ENCODE measurements at regions not wholly inside any gene's neighbourhood (a gene's known extent, or its start where the extent isn't known, plus 50 kb on each side); places are given as distances from the start of the nearest gene placed in this dataset.

DNA sequence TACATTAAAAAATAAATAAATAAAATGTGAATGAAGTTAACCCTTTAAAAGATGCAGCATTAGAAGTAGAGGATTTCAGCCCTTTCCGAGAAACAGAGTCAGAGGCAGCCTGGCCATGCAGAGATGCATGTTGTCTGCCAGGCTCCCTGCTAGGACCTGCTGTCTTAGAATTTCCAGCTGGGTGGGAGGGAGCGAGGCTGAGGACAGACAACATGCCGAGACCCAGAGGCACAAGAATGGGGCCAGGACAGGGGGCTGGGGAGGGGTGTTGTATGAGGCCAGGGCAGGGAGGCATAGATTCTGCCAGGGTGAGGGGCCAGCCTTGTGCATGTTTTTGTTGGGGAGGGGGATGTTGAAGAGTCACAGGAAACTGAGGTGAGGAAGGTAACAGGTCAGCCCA is 68.6 kb upstream of the NEURL1B start:
- Histone ChIP-seq H3K36me3 (no peaks in the 10 kb centered on the region), H3K9me3 (no peaks in the 10 kb centered on the region), H3K4me1 (peaks cover 0 to 16% (median 7%) of the 10 kb centered on the region in 4 donors), H3K4me3 (no peak overlapping the region), H3K27ac (no peak overlapping the region), H3K27me3 (no peaks in the 10 kb centered on the region)
- no peak for TF ChIP-seq CTCF (IDR thresholded peaks at IDR 0.05)
- no peak for DNase-seq
- intact Hi-C loops (cut with DNase I; ENCODE audit: low total_unique reads): no loop called here

GRCh38 chr5:172571892-172572291 is 69.2 kb upstream of the NEURL1B start:
- intact Hi-C loops (cut with DNase I; ENCODE audit: low total_unique reads): no loop called here
- no peak overlapping the region for H3K27ac ChIP-seq

GRCh38 chr5:172571413-172571812 is 69.7 kb upstream of the NEURL1B start:
- H3K36me3 ChIP-seq: no peaks in the 10 kb centered on the region
- intact Hi-C loops (cut with DNase I; ENCODE audit: low total_unique reads): no loop called here
- TF ChIP-seq CTCF (IDR thresholded peaks at IDR 0.05): no peak
- H3K4me3 ChIP-seq: no peak overlapping the region
- DNase-seq: no peak
- H3K4me1 ChIP-seq: peaks cover 0 to 16% (median 7%) of the 10 kb centered on the region in 4 donors
- H3K9me3 ChIP-seq: no peaks in the 10 kb centered on the region
- no peaks in the 10 kb centered on the region for H3K27me3 ChIP-seq
- no peak overlapping the region for H3K27ac ChIP-seq

More at GRCh38 chr5:172571892-172572291, 69.2 kb upstream of the NEURL1B start:
- H3K27me3 ChIP-seq: no peaks in the 10 kb centered on the region
- H3K4me3 ChIP-seq: no peak overlapping the region
- peaks cover 0 to 16% (median 7%) of the 10 kb centered on the region in 4 donors for H3K4me1 ChIP-seq
- no peaks in the 10 kb centered on the region for H3K9me3 ChIP-seq
- no peaks in the 10 kb centered on the region for H3K36me3 ChIP-seq
- DNase-seq: no peak
- no peak for TF ChIP-seq CTCF (IDR thresholded peaks at IDR 0.05)

GRCh38 chr5:172570594-172571334 is 70.3 kb upstream of the NEURL1B start:
- no peak for TF ChIP-seq CTCF (IDR thresholded peaks at IDR 0.05)
- Histone ChIP-seq H3K4me1 (peaks cover 0 to 16% (median 7%) of the 10 kb centered on the region in 4 donors), H3K27me3 (no peaks in the 10 kb centered on the region), H3K36me3 (no peaks in the 10 kb centered on the region), H3K9me3 (no peaks in the 10 kb centered on the region), H3K4me3 (no peak overlapping the region), H3K27ac (no peak overlapping the region)
- DNase-seq: no peak
- intact Hi-C loops (cut with DNase I; ENCODE audit: low total_unique reads): no loop called here

- no peak for TF ChIP-seq CTCF (IDR thresholded peaks at IDR 0.05)
- DNase-seq: no peak
- Histone ChIP-seq H3K36me3 (no peaks in the 10 kb centered on the region), H3K4me1 (peaks cover 0 to 14% (median 7%) of the 10 kb centered on the region in 4 donors), H3K27me3 (no peaks in the 10 kb centered on the region), H3K4me3 (no peak overlapping the region), H3K9me3 (no peaks in the 10 kb centered on the region), H3K27ac (no peak overlapping the region)
- intact Hi-C loops (cut with DNase I; ENCODE audit: low total_unique reads): loop anchor here (10.0 kb wide), 1 partner anchor 65 kb away; no protein-coding TSS in a partner anchor
These were observed 71.1 kb upstream of the NEURL1B start for GRCh38 chr5:172569861-172570558.
